Esophagus muscularis mucosa (tissue), 3 donors: ENCODE measurements at regions not wholly inside any gene's neighbourhood (a gene's known extent, or its start where the extent isn't known, plus 50 kb on each side); places are given as distances from the start of the nearest gene placed in this dataset.
"Not testable (repeated sequence)": the region's sequence is repeated elsewhere in the genome, so short reads cannot be mapped to it uniquely, and the experiment has no call there.

Experiments
- POLR2A ChIP-seq: fragments of 450-650 bp; IDR thresholded peaks from one replicate; pipeline ENCODE4 v1.6.1; 2017; ENCODE audit warnings: antibody characterized with exemption, moderate library complexity, mild to moderate bottlenecking, low read depth
- POLR2AphosphoS5 ChIP-seq, 2 donors: sonication (generic); formaldehyde crosslinking; IDR thresholded peaks; one replicate each; pipeline ENCODE4 v1.6.1; 2017; ENCODE audit warnings: antibody characterized with exemption in 2 of 2
- TF ChIP-seq, protein P1 (sequence below), 3 experiments: fragments of 200-600 bp in 2 of 3; fragments of 450-650 bp in 1 of 3; sonication (generic) in 2 of 3; IDR thresholded peaks; one replicate each; pipeline ENCODE4 v1.5.1; 2017 to 2019; ENCODE audit warnings: antibody characterized with exemption in 3 of 3, mild to moderate bottlenecking in 2 of 3, moderate library complexity in 1 of 3

DNA sequence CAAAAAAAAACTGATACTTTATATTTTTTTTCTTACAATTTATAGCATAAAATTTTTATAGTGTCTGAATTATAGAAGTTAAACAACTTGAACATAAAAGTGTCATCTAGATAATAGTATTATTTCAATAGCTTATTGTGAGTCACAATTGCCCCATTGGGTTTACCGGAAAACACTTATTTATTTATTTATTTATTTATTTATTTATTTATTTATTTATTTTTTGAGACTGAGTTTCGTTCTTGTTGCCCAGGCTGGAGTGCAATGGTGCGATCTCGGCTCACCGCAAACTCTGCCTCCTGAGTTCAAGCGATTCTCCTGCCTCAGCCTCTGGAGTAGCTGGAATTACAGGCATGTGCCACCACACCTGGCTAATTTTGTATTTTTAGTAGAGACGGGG is 61.4 kb upstream of the ZNF98 start:
- TF ChIP-seq, protein P1, sequence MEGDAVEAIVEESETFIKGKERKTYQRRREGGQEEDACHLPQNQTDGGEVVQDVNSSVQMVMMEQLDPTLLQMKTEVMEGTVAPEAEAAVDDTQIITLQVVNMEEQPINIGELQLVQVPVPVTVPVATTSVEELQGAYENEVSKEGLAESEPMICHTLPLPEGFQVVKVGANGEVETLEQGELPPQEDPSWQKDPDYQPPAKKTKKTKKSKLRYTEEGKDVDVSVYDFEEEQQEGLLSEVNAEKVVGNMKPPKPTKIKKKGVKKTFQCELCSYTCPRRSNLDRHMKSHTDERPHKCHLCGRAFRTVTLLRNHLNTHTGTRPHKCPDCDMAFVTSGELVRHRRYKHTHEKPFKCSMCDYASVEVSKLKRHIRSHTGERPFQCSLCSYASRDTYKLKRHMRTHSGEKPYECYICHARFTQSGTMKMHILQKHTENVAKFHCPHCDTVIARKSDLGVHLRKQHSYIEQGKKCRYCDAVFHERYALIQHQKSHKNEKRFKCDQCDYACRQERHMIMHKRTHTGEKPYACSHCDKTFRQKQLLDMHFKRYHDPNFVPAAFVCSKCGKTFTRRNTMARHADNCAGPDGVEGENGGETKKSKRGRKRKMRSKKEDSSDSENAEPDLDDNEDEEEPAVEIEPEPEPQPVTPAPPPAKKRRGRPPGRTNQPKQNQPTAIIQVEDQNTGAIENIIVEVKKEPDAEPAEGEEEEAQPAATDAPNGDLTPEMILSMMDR (IDR thresholded peaks at IDR 0.05), result not testable (repeated sequence)
- not testable (repeated sequence) for TF ChIP-seq POLR2A; POLR2AphosphoS5 (IDR thresholded peaks at IDR 0.05)
